Endodermal cell (in vitro differentiated cells): ENCODE measurements at regions not wholly inside any gene's neighbourhood (a gene's known extent, or its start where the extent isn't known, plus 50 kb on each side); places are given as distances from the start of the nearest gene placed in this dataset.
"Not testable (repeated sequence)": the region's sequence is repeated elsewhere in the genome, so short reads cannot be mapped to it uniquely, and the experiment has no call there.

Experiments
- DNase-seq: peaks from one replicate; pipeline ENCODE4 v3.0.0-alpha.2; 2017
- H3K27ac ChIP-seq: 2 replicates; pipeline ENCODE4 v1.5.1; 2013; ENCODE audit warnings: mild to moderate bottlenecking, low read depth, low read length, moderate library complexity
- H3K27me3 ChIP-seq: 2 replicates; pipeline ENCODE4 v1.6.1; 2013; ENCODE audit warnings: mild to moderate bottlenecking, low read length, moderate library complexity; ENCODE audit not compliant: insufficient read depth, control insufficient read depth, poor library complexity, severe bottlenecking
- H3K36me3 ChIP-seq: 2 replicates; pipeline ENCODE4 v1.7.0; 2013; ENCODE audit warnings: mild to moderate bottlenecking, low read length, moderate library complexity; ENCODE audit not compliant: control insufficient read depth, insufficient read depth
- H3K4me1 ChIP-seq: one replicate; pipeline ENCODE4 v1.7.0; 2013; ENCODE audit warnings: low read length; ENCODE audit not compliant: control insufficient read depth, insufficient read depth
- H3K4me3 ChIP-seq: 2 replicates; pipeline ENCODE4 v1.5.1; 2013; ENCODE audit warnings: mild to moderate bottlenecking, low read length, moderate library complexity
- H3K9ac ChIP-seq: 2 replicates; pipeline ENCODE4 v1.6.1; 2013; ENCODE audit warnings: mild to moderate bottlenecking, low read length, moderate library complexity; ENCODE audit not compliant: poor library complexity, severe bottlenecking; ENCODE audit errors: extremely low read depth
- H3K9me3 ChIP-seq: 2 replicates; pipeline ENCODE4 v1.6.1; 2013; ENCODE audit warnings: mild to moderate bottlenecking, low read length, moderate library complexity; ENCODE audit not compliant: control insufficient read depth
- H3K27ac Mint-ChIP-seq: 2 replicates; pipeline ENCODE4 v1.8.0; 2020; ENCODE audit warnings: mixed read lengths
- H3K27me3 Mint-ChIP-seq: 2 replicates; pipeline ENCODE4 v1.8.0; 2021; ENCODE audit warnings: mild to moderate bottlenecking, mixed read lengths; ENCODE audit not compliant: insufficient read depth
- H3K36me3 Mint-ChIP-seq: 2 replicates; pipeline ENCODE4 v1.8.0; 2020; ENCODE audit warnings: low read depth, mixed read lengths
- H3K4me1 Mint-ChIP-seq: 2 replicates; pipeline ENCODE4 v1.8.0; 2020; ENCODE audit warnings: mixed read lengths
- H3K4me3 Mint-ChIP-seq: 2 replicates; pipeline ENCODE4 v1.8.0; 2020; ENCODE audit warnings: mild to moderate bottlenecking, moderate library complexity, mixed read lengths
- H3K9me3 Mint-ChIP-seq: 2 replicates; pipeline ENCODE4 v1.8.0; 2020; ENCODE audit warnings: mild to moderate bottlenecking, mixed read lengths
- WGBS, 2 experiments: methylation state at CpG; one replicate each; pipeline versions ENCODE4 v1.1.5 to v1.1.7; 2013; ENCODE audit warnings: missing lambda C conversion rate in 2 of 2, mixed read lengths in 1 of 2; ENCODE audit not compliant: insufficient coverage in 1 of 2, insufficient read length in 1 of 2; 5-methylcytosine and 5-hydroxymethylcytosine counted together
- TF ChIP-seq, protein P1 (sequence below): fragments of 200-600 bp; sonication (generic); conservative IDR thresholded peaks from 2 replicates; pipeline ENCODE4 v1.5.0; 2021; ENCODE audit warnings: antibody characterized with exemption, mild to moderate bottlenecking

DNA sequence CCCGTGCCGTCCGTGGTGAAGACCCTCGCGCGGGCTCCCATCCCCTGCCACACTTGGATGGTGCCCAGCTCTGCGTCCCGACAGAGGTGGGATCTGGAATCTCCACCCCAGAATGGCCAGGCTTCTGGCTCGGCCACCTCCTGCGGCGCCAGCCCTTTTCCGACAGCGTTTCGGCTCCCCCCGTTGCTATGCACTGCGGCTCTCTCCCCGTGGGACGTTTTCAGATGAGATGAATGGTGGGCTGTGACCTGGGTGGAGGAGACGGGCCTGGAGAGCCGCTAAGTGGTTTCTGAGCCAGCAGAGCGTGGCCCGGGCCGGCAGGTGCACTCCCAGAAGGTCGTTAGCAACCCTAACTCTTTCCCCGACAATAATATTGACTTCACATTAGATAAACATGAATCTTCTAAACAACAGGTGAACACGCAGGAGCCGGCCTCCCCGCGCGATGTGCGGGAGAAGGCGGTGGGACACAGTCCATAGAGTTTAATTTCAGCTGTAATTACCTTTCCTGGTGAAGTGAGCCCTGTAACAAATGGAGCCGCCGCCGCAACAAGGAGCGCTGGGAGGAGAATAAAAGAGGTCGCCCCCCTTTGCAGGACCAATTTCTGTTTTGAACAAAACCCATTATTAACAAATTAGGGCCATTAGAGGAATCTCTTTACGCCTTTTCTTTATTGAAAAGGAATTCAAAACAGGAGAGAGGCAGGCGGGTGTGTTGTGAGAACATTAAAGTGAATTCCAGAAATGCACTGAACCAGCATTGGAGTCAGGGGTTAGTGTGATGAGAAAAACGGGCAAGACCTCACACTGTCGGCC is 294.3 kb upstream of the PFKP start:
- Mint-ChIP-seq H3K4me3 (no peak overlapping the region), H3K4me1 (no peaks in the 10 kb centered on the region), H3K36me3 (no peaks in the 10 kb centered on the region), H3K9me3 (no peaks in the 10 kb centered on the region), H3K27ac (no peak overlapping the region), H3K27me3 (no peaks in the 10 kb centered on the region)
- TF ChIP-seq, protein P1, sequence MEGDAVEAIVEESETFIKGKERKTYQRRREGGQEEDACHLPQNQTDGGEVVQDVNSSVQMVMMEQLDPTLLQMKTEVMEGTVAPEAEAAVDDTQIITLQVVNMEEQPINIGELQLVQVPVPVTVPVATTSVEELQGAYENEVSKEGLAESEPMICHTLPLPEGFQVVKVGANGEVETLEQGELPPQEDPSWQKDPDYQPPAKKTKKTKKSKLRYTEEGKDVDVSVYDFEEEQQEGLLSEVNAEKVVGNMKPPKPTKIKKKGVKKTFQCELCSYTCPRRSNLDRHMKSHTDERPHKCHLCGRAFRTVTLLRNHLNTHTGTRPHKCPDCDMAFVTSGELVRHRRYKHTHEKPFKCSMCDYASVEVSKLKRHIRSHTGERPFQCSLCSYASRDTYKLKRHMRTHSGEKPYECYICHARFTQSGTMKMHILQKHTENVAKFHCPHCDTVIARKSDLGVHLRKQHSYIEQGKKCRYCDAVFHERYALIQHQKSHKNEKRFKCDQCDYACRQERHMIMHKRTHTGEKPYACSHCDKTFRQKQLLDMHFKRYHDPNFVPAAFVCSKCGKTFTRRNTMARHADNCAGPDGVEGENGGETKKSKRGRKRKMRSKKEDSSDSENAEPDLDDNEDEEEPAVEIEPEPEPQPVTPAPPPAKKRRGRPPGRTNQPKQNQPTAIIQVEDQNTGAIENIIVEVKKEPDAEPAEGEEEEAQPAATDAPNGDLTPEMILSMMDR = no peak
- Histone ChIP-seq H3K4me1 (no peaks in the 10 kb centered on the region), H3K27ac (no peak overlapping the region), H3K9ac (no peak overlapping the region), H3K36me3 (no peaks in the 10 kb centered on the region), H3K4me3 (no peak overlapping the region), H3K27me3 (no peaks in the 10 kb centered on the region), H3K9me3 (no peaks in the 10 kb centered on the region)
- DNase-seq = no peak
- 90% methylated on average over 11 to 41 of the region's 41 CpGs for whole genome bisulfite sequencing, 2 experiments

DNA sequence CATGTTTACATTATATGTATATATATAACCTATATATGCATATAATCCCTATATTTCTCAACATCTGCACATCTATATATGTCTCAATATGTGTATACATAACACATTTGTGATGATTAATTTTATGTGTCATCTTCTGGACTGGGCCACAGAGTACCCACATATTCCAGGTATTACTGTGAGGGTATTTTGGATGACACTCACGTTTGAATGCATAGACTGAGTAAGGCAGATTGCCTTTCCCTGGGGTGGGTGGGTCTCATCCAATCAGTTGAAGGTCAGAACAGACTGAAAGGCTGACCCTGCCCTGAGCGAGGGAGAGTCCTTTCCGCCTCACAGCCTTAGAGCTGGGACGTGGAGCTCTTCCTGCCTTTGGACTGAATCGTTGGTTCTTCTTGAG is 295.2 kb upstream of the PFKP start:
- Mint-ChIP-seq H3K27me3 (no peaks in the 10 kb centered on the region), H3K27ac (no peak overlapping the region), H3K36me3 (no peaks in the 10 kb centered on the region), H3K4me3 (no peak overlapping the region), H3K9me3 (no peaks in the 10 kb centered on the region), H3K4me1 (no peaks in the 10 kb centered on the region)
- TF ChIP-seq, protein P1 = no peak
- Histone ChIP-seq H3K27me3 (no peaks in the 10 kb centered on the region), H3K27ac (no peak overlapping the region), H3K9ac (no peak overlapping the region), H3K4me1 (no peaks in the 10 kb centered on the region), H3K4me3 (no peak overlapping the region), H3K36me3 (no peaks in the 10 kb centered on the region), H3K9me3 (no peaks in the 10 kb centered on the region)
- no peak for DNase-seq
- WGBS, 2 experiments = 87 to 92% methylated on average over 2 to 5 of the region's 5 CpGs

DNA sequence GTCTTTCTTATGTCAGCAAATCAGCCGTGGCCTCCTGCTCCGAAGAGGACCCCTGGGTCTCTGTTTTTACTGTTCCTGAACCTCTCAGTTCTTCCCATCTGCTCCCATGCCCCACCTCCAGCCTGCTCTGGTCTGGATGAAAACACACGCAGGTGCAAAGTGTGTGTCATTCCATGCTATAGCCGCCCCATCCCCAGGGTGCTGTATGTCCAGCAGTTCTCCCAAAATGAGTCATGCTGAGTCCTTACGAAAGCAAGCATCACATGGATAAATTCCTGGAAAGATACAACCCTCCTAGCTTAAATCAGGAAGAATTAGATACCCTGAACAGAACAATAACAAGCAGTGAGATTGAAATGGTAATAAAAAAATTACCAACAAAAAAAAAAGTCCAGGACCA is 300.1 kb upstream of the PFKP start:
- H3K4me1 Mint-ChIP-seq, H3K9me3 Mint-ChIP-seq, H3K4me1 ChIP-seq, H3K27me3 ChIP-seq, H3K36me3 Mint-ChIP-seq, DNase-seq, H3K9ac ChIP-seq, H3K4me3 Mint-ChIP-seq, H3K27me3 Mint-ChIP-seq, H3K9me3 ChIP-seq, H3K36me3 ChIP-seq, H3K27ac ChIP-seq, H3K4me3 ChIP-seq, H3K27ac Mint-ChIP-seq: not testable (repeated sequence)
- 89 to 90% methylated on average over 4 to 5 of the region's 5 CpGs for WGBS, 2 experiments
